ENCODE measurements at regions not wholly inside any gene's neighbourhood (a gene's known extent, or its start where the extent isn't known, plus 50 kb on each side); places are given as distances from the start of the nearest gene placed in this dataset.

GRCh38 chr5:85288914-85289313 is 904.2 kb upstream of the EDIL3 start:
- no peak overlapping the region for H3K9ac ChIP-seq (ENCODE audit: low read depth, low read length)
- H3K9me3 ChIP-seq (ENCODE audit: control insufficient read depth, insufficient read depth, low read length): no peaks in the 10 kb centered on the region
- H3K4me1 ChIP-seq (ENCODE audit: control insufficient read depth, insufficient read depth, low read length): no peaks in the 10 kb centered on the region
- no peak overlapping the region for H3K4me3 ChIP-seq (ENCODE audit: low read depth, low read length)
- H3K27me3 ChIP-seq (ENCODE audit: control insufficient read depth, insufficient read depth, low read length): no peaks in the 10 kb centered on the region
- no peak overlapping the region for H3K27ac ChIP-seq (ENCODE audit: low read depth, low read length)
- H3K36me3 ChIP-seq (ENCODE audit: control insufficient read depth, insufficient read depth, low read length): no peaks in the 10 kb centered on the region

- Histone ChIP-seq H3K9ac (ENCODE audit: low read depth, low read length) (no peak overlapping the region), H3K27ac (ENCODE audit: low read depth, low read length) (no peak overlapping the region)
These were observed 908.6 kb upstream of the EDIL3 start for GRCh38 chr5:85293145-85293785.

GRCh38 chr5:85304524-85304923 is 919.8 kb upstream of the EDIL3 start:
- Histone ChIP-seq H3K36me3 (ENCODE audit: control insufficient read depth, insufficient read depth, low read length) (no peaks in the 10 kb centered on the region), H3K27ac (ENCODE audit: low read depth, low read length) (no peak overlapping the region), H3K9me3 (ENCODE audit: control insufficient read depth, insufficient read depth, low read length) (no peaks in the 10 kb centered on the region), H3K27me3 (ENCODE audit: control insufficient read depth, insufficient read depth, low read length) (no peaks in the 10 kb centered on the region), H3K4me1 (ENCODE audit: control insufficient read depth, insufficient read depth, low read length) (no peaks in the 10 kb centered on the region), H3K4me3 (ENCODE audit: low read depth, low read length) (no peak overlapping the region), H3K9ac (ENCODE audit: low read depth, low read length) (no peak overlapping the region)

More at GRCh38 chr5:85293145-85293785, 908.6 kb upstream of the EDIL3 start:
- Histone ChIP-seq H3K27me3 (ENCODE audit: control insufficient read depth, insufficient read depth, low read length) (no peaks in the 10 kb centered on the region), H3K9me3 (ENCODE audit: control insufficient read depth, insufficient read depth, low read length) (no peaks in the 10 kb centered on the region), H3K36me3 (ENCODE audit: control insufficient read depth, insufficient read depth, low read length) (no peaks in the 10 kb centered on the region), H3K4me3 (ENCODE audit: low read depth, low read length) (no peak overlapping the region), H3K4me1 (ENCODE audit: control insufficient read depth, insufficient read depth, low read length) (no peaks in the 10 kb centered on the region)

- H3K27me3 ChIP-seq (ENCODE audit: control insufficient read depth, insufficient read depth, low read length): no peaks in the 10 kb centered on the region
- H3K9me3 ChIP-seq (ENCODE audit: control insufficient read depth, insufficient read depth, low read length): no peaks in the 10 kb centered on the region
- no peaks in the 10 kb centered on the region for H3K4me1 ChIP-seq (ENCODE audit: control insufficient read depth, insufficient read depth, low read length)
- no peak overlapping the region for H3K4me3 ChIP-seq (ENCODE audit: low read depth, low read length)
- no peak overlapping the region for H3K27ac ChIP-seq (ENCODE audit: low read depth, low read length)
- no peaks in the 10 kb centered on the region for H3K36me3 ChIP-seq (ENCODE audit: control insufficient read depth, insufficient read depth, low read length)
- H3K9ac ChIP-seq (ENCODE audit: low read depth, low read length): no peak overlapping the region
These were observed 921.1 kb upstream of the EDIL3 start for GRCh38 chr5:85305766-85306165.

GRCh38 chr5:85311536-85311935 is 926.9 kb upstream of the EDIL3 start:
- no peak overlapping the region for H3K27ac ChIP-seq (ENCODE audit: low read depth, low read length)
- no peaks in the 10 kb centered on the region for H3K27me3 ChIP-seq (ENCODE audit: control insufficient read depth, insufficient read depth, low read length)
- no peak overlapping the region for H3K4me3 ChIP-seq (ENCODE audit: low read depth, low read length)
- no peaks in the 10 kb centered on the region for H3K4me1 ChIP-seq (ENCODE audit: control insufficient read depth, insufficient read depth, low read length)
- H3K36me3 ChIP-seq (ENCODE audit: control insufficient read depth, insufficient read depth, low read length): no peaks in the 10 kb centered on the region
- no peaks in the 10 kb centered on the region for H3K9me3 ChIP-seq (ENCODE audit: control insufficient read depth, insufficient read depth, low read length)
- no peak overlapping the region for H3K9ac ChIP-seq (ENCODE audit: low read depth, low read length)

GRCh38 chr5:85320495-85320894 is 935.8 kb upstream of the EDIL3 start:
- no peaks in the 10 kb centered on the region for H3K4me1 ChIP-seq (ENCODE audit: control insufficient read depth, insufficient read depth, low read length)
- H3K4me3 ChIP-seq (ENCODE audit: low read depth, low read length): no peak overlapping the region
- H3K9me3 ChIP-seq (ENCODE audit: control insufficient read depth, insufficient read depth, low read length): no peaks in the 10 kb centered on the region
- no peak overlapping the region for H3K27ac ChIP-seq (ENCODE audit: low read depth, low read length)
- H3K36me3 ChIP-seq (ENCODE audit: control insufficient read depth, insufficient read depth, low read length): no peaks in the 10 kb centered on the region
- H3K27me3 ChIP-seq (ENCODE audit: control insufficient read depth, insufficient read depth, low read length): no peaks in the 10 kb centered on the region
- H3K9ac ChIP-seq (ENCODE audit: low read depth, low read length): no peak overlapping the region

GRCh38 chr5:85333276-85333675 is 948.6 kb upstream of the EDIL3 start:
- Histone ChIP-seq H3K36me3 (ENCODE audit: control insufficient read depth, insufficient read depth, low read length) (no peaks in the 10 kb centered on the region), H3K27ac (ENCODE audit: low read depth, low read length) (no peak overlapping the region), H3K27me3 (ENCODE audit: control insufficient read depth, insufficient read depth, low read length) (no peaks in the 10 kb centered on the region), H3K9ac (ENCODE audit: low read depth, low read length) (no peak overlapping the region), H3K4me1 (ENCODE audit: control insufficient read depth, insufficient read depth, low read length) (no peaks in the 10 kb centered on the region), H3K4me3 (ENCODE audit: low read depth, low read length) (no peak overlapping the region), H3K9me3 (ENCODE audit: control insufficient read depth, insufficient read depth, low read length) (no peaks in the 10 kb centered on the region)

- Histone ChIP-seq H3K36me3 (ENCODE audit: control insufficient read depth, insufficient read depth, low read length) (no peaks in the 10 kb centered on the region), H3K27me3 (ENCODE audit: control insufficient read depth, insufficient read depth, low read length) (no peaks in the 10 kb centered on the region), H3K4me3 (ENCODE audit: low read depth, low read length) (no peak overlapping the region), H3K4me1 (ENCODE audit: control insufficient read depth, insufficient read depth, low read length) (no peaks in the 10 kb centered on the region), H3K9me3 (ENCODE audit: control insufficient read depth, insufficient read depth, low read length) (no peaks in the 10 kb centered on the region), H3K9ac (ENCODE audit: low read depth, low read length) (no peak overlapping the region), H3K27ac (ENCODE audit: low read depth, low read length) (no peak overlapping the region)
These were observed 952.8 kb upstream of the EDIL3 start for GRCh38 chr5:85337435-85337834.

GRCh38 chr5:85340790-85341189 is 956.1 kb upstream of the EDIL3 start:
- no peaks in the 10 kb centered on the region for H3K36me3 ChIP-seq (ENCODE audit: control insufficient read depth, insufficient read depth, low read length)
- H3K4me3 ChIP-seq (ENCODE audit: low read depth, low read length): no peak overlapping the region

GRCh38 chr5:85345818-85346217 is 961.1 kb upstream of the EDIL3 start:
- Histone ChIP-seq H3K36me3 (ENCODE audit: control insufficient read depth, insufficient read depth, low read length) (no peaks in the 10 kb centered on the region), H3K4me1 (ENCODE audit: control insufficient read depth, insufficient read depth, low read length) (no peaks in the 10 kb centered on the region)

More at GRCh38 chr5:85340790-85341189, 956.1 kb upstream of the EDIL3 start:
- Histone ChIP-seq H3K4me1 (ENCODE audit: control insufficient read depth, insufficient read depth, low read length) (no peaks in the 10 kb centered on the region), H3K9me3 (ENCODE audit: control insufficient read depth, insufficient read depth, low read length) (no peaks in the 10 kb centered on the region), H3K27me3 (ENCODE audit: control insufficient read depth, insufficient read depth, low read length) (no peaks in the 10 kb centered on the region), H3K27ac (ENCODE audit: low read depth, low read length) (no peak overlapping the region), H3K9ac (ENCODE audit: low read depth, low read length) (no peak overlapping the region)

GRCh38 chr5:85357309-85357708 is 972.6 kb upstream of the EDIL3 start:
- no peaks in the 10 kb centered on the region for H3K9me3 ChIP-seq (ENCODE audit: control insufficient read depth, insufficient read depth, low read length)
- H3K9ac ChIP-seq (ENCODE audit: low read depth, low read length): no peak overlapping the region
- H3K36me3 ChIP-seq (ENCODE audit: control insufficient read depth, insufficient read depth, low read length): no peaks in the 10 kb centered on the region
- H3K27me3 ChIP-seq (ENCODE audit: control insufficient read depth, insufficient read depth, low read length): no peaks in the 10 kb centered on the region
- H3K4me3 ChIP-seq (ENCODE audit: low read depth, low read length): no peak overlapping the region
- H3K4me1 ChIP-seq (ENCODE audit: control insufficient read depth, insufficient read depth, low read length): no peaks in the 10 kb centered on the region
- H3K27ac ChIP-seq (ENCODE audit: low read depth, low read length): no peak overlapping the region

More at GRCh38 chr5:85345818-85346217, 961.1 kb upstream of the EDIL3 start:
- Histone ChIP-seq H3K27ac (ENCODE audit: low read depth, low read length) (no peak overlapping the region), H3K9ac (ENCODE audit: low read depth, low read length) (no peak overlapping the region), H3K9me3 (ENCODE audit: control insufficient read depth, insufficient read depth, low read length) (no peaks in the 10 kb centered on the region), H3K4me3 (ENCODE audit: low read depth, low read length) (no peak overlapping the region), H3K27me3 (ENCODE audit: control insufficient read depth, insufficient read depth, low read length) (no peaks in the 10 kb centered on the region)

Measured in HUES48 (cell line).